ENCODE measurements at regions not wholly inside any gene's neighbourhood (a gene's known extent, or its start where the extent isn't known, plus 50 kb on each side); places are given as distances from the start of the nearest gene placed in this dataset.
"Not testable (repeated sequence)": the region's sequence is repeated elsewhere in the genome, so short reads cannot be mapped to it uniquely, and the experiment has no call there.

- no peak for ATAC-seq (ENCODE audit: low read depth in 2 of 2)
- Mint-ChIP-seq H3K36me3 (no peaks in the 10 kb centered on the region), H3K4me1 (no peaks in the 10 kb centered on the region), H3K27ac (no peak overlapping the region), H3K27me3 (no peaks in the 10 kb centered on the region), H3K9me3 (peaks cover 0 to 8% (median 4%) of the 10 kb centered on the region in 7 donors), H3K4me3 (no peak overlapping the region)
- DNase-seq, result no peak
Observed at GRCh38 chr4:161329852-161330251, 833.9 kb downstream of the FSTL5 start.

GRCh38 chr4:161321706-161322105, 842.1 kb downstream of the FSTL5 start:
- H3K27me3 Mint-ChIP-seq, result no peaks in the 10 kb centered on the region
- H3K9me3 Mint-ChIP-seq, result peaks cover 0 to 6% (median 1%) of the 10 kb centered on the region in 7 donors
- DNase-seq (no peak), ATAC-seq (ENCODE audit: low read depth in 2 of 2) (no peak)
- H3K36me3 Mint-ChIP-seq, result no peaks in the 10 kb centered on the region
- no peak overlapping the region for H3K4me3 Mint-ChIP-seq
- no peaks in the 10 kb centered on the region for H3K4me1 Mint-ChIP-seq
- no peak overlapping the region for H3K27ac Mint-ChIP-seq

GRCh38 chr4:161320377-161320776, 843.4 kb downstream of the FSTL5 start:
- Mint-ChIP-seq H3K4me3 (no peak overlapping the region), H3K4me1 (no peaks in the 10 kb centered on the region), H3K27me3 (no peaks in the 10 kb centered on the region), H3K36me3 (no peaks in the 10 kb centered on the region), H3K27ac (no peak overlapping the region), H3K9me3 (peaks cover 0 to 6% (median 1%) of the 10 kb centered on the region in 7 donors)
- ATAC-seq (ENCODE audit: low read depth in 2 of 2) (no peak), DNase-seq (no peak)

- Mint-ChIP-seq H3K4me3 (no peak overlapping the region), H3K4me1 (no peaks in the 10 kb centered on the region), H3K9me3 (peaks cover 0 to 6% (median 4%) of the 10 kb centered on the region in 7 donors), H3K27ac (no peak overlapping the region), H3K36me3 (no peaks in the 10 kb centered on the region), H3K27me3 (no peaks in the 10 kb centered on the region)
- DNase-seq (no peak), ATAC-seq (ENCODE audit: low read depth in 2 of 2) (no peak)
Observed at GRCh38 chr4:161317000-161317399, 846.8 kb downstream of the FSTL5 start.

- Mint-ChIP-seq H3K36me3 (no peaks in the 10 kb centered on the region), H3K4me1 (no peaks in the 10 kb centered on the region), H3K4me3 (no peak overlapping the region), H3K27me3 (no peaks in the 10 kb centered on the region), H3K27ac (no peak overlapping the region), H3K9me3 (peaks cover 0 to 5% (median 3%) of the 10 kb centered on the region in 7 donors)
- ATAC-seq (ENCODE audit: low read depth in 2 of 2), result no peak
- no peak for DNase-seq
Observed at GRCh38 chr4:161314371-161314770, 849.4 kb downstream of the FSTL5 start.

- Mint-ChIP-seq H3K4me1 (no peaks in the 10 kb centered on the region), H3K9me3 (peaks cover 4 to 34% (median 11%) of the 10 kb centered on the region in 7 donors), H3K27me3 (no peaks in the 10 kb centered on the region), H3K36me3 (no peaks in the 10 kb centered on the region), H3K27ac (no peak overlapping the region), H3K4me3 (no peak overlapping the region)
- ATAC-seq (ENCODE audit: low read depth in 2 of 2), result no peak
- DNase-seq, result no peak
Observed at GRCh38 chr4:161303551-161303950, 860.2 kb downstream of the FSTL5 start.

- H3K4me3 Mint-ChIP-seq, result no peak overlapping the region
- no peak for ATAC-seq (ENCODE audit: low read depth in 2 of 2)
- H3K4me1 Mint-ChIP-seq, result no peaks in the 10 kb centered on the region
- DNase-seq, result no peak
- no peaks in the 10 kb centered on the region for H3K36me3 Mint-ChIP-seq
- no peaks in the 10 kb centered on the region for H3K27me3 Mint-ChIP-seq
- peaks cover 4 to 40% (median 22%) of the 10 kb centered on the region in 7 donors for H3K9me3 Mint-ChIP-seq
- no peak overlapping the region for H3K27ac Mint-ChIP-seq
Observed at GRCh38 chr4:161291222-161291621, 872.6 kb downstream of the FSTL5 start.

GRCh38 chr4:161287678-161288352, 876.0 kb downstream of the FSTL5 start:
- ATAC-seq (ENCODE audit: low read depth in 2 of 2) (no peak), DNase-seq (no peak)
- peak overlapping the region in 1 of 8 donors; percentile 33 for H3K4me3 Mint-ChIP-seq
- H3K36me3 Mint-ChIP-seq, result no peaks in the 10 kb centered on the region
- peaks cover 4 to 25% (median 21%) of the 10 kb centered on the region in 7 donors for H3K9me3 Mint-ChIP-seq
- no peaks in the 10 kb centered on the region for H3K27me3 Mint-ChIP-seq
- H3K4me1 Mint-ChIP-seq, result no peaks in the 10 kb centered on the region
- no peak overlapping the region for H3K27ac Mint-ChIP-seq

GRCh38 chr4:161285461-161285860, 878.3 kb downstream of the FSTL5 start:
- no peaks in the 10 kb centered on the region for H3K36me3 Mint-ChIP-seq
- ATAC-seq (ENCODE audit: low read depth in 2 of 2) (no peak), DNase-seq (no peak)
- H3K27ac Mint-ChIP-seq, result no peak overlapping the region
- no peaks in the 10 kb centered on the region for H3K27me3 Mint-ChIP-seq
- peaks cover 0 to 14% (median 8%) of the 10 kb centered on the region in 7 donors for H3K9me3 Mint-ChIP-seq
- no peak overlapping the region for H3K4me3 Mint-ChIP-seq
- no peaks in the 10 kb centered on the region for H3K4me1 Mint-ChIP-seq

GRCh38 chr4:161280929-161281328, 882.9 kb downstream of the FSTL5 start:
- DNase-seq (no peak), ATAC-seq (ENCODE audit: low read depth in 2 of 2) (no peak)
- H3K27ac Mint-ChIP-seq, result no peak overlapping the region
- no peaks in the 10 kb centered on the region for H3K36me3 Mint-ChIP-seq
- peaks cover 0 to 12% (median 5%) of the 10 kb centered on the region in 7 donors for H3K9me3 Mint-ChIP-seq
- H3K4me1 Mint-ChIP-seq, result no peaks in the 10 kb centered on the region
- H3K27me3 Mint-ChIP-seq, result no peaks in the 10 kb centered on the region
- no peak overlapping the region for H3K4me3 Mint-ChIP-seq

- DNase-seq, result no peak
- no peaks in the 10 kb centered on the region for H3K27me3 Mint-ChIP-seq
- no peak for ATAC-seq (ENCODE audit: low read depth in 2 of 2)
Observed at GRCh38 chr4:161279095-161279494, 884.7 kb downstream of the FSTL5 start.

GRCh38 chr4:161277150-161277787, 886.5 kb downstream of the FSTL5 start:
- not testable (repeated sequence) for ATAC-seq (ENCODE audit: low read depth in 2 of 2); H3K27ac Mint-ChIP-seq; H3K4me3 Mint-ChIP-seq; H3K27me3 Mint-ChIP-seq; H3K4me1 Mint-ChIP-seq; H3K36me3 Mint-ChIP-seq; DNase-seq
- H3K9me3 Mint-ChIP-seq, result peaks cover 0 to 12% (median 9%) of the 10 kb centered on the region in 7 donors

More at GRCh38 chr4:161279095-161279494, 884.7 kb downstream of the FSTL5 start:
- Mint-ChIP-seq H3K36me3 (no peaks in the 10 kb centered on the region), H3K9me3 (peaks cover 0 to 12% (median 5%) of the 10 kb centered on the region in 7 donors), H3K27ac (no peak overlapping the region), H3K4me3 (no peak overlapping the region), H3K4me1 (no peaks in the 10 kb centered on the region)

- Mint-ChIP-seq H3K27ac (no peak overlapping the region), H3K4me1 (no peaks in the 10 kb centered on the region), H3K27me3 (no peaks in the 10 kb centered on the region), H3K9me3 (peaks cover 0 to 10% (median 9%) of the 10 kb centered on the region in 7 donors), H3K4me3 (no peak overlapping the region), H3K36me3 (no peaks in the 10 kb centered on the region)
- no peak for DNase-seq
- no peak for ATAC-seq (ENCODE audit: low read depth in 2 of 2)
Observed at GRCh38 chr4:161273607-161274006, 890.2 kb downstream of the FSTL5 start.

GRCh38 chr4:161260819-161261218, 903.0 kb downstream of the FSTL5 start:
- H3K27ac Mint-ChIP-seq, result no peak overlapping the region
- no peaks in the 10 kb centered on the region for H3K4me1 Mint-ChIP-seq
- peaks cover 7 to 9% of the 10 kb centered on the region in 2 donors for H3K36me3 Mint-ChIP-seq
- H3K9me3 Mint-ChIP-seq, result peaks cover 9 to 30% (median 13%) of the 10 kb centered on the region in 7 donors
- no peaks in the 10 kb centered on the region for H3K27me3 Mint-ChIP-seq
- no peak for DNase-seq
- no peak for ATAC-seq (ENCODE audit: low read depth in 2 of 2)
- no peak overlapping the region for H3K4me3 Mint-ChIP-seq

Measured in naive B cell (primary cell).